ENCODE measurements at regions not wholly inside any gene's neighbourhood (a gene's known extent, or its start where the extent isn't known, plus 50 kb on each side); places are given as distances from the start of the nearest gene placed in this dataset.

DNA sequence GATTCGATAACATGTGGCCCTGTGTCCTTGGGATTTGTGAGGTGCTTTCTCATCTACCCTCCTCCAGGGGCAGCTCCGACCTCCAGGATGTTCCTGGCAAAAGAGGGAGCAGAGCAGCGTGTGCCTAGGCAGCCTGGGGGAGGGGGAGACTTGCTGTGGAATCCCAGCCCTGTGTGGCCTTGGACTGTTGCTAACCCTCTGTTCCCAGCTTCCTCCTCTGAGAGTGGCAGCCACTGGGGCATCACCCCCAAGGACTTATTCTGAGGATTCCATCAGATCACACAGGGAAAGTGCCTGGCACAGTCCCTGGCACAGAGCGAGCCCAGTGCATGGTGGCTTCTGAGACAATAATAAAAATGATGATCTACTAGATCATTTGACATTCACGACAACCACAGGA lies 265.1 kb upstream of the MVB12B start:
- DNase-seq (ENCODE audit: low read depth) = no peak
- TF ChIP-seq, protein P1, sequence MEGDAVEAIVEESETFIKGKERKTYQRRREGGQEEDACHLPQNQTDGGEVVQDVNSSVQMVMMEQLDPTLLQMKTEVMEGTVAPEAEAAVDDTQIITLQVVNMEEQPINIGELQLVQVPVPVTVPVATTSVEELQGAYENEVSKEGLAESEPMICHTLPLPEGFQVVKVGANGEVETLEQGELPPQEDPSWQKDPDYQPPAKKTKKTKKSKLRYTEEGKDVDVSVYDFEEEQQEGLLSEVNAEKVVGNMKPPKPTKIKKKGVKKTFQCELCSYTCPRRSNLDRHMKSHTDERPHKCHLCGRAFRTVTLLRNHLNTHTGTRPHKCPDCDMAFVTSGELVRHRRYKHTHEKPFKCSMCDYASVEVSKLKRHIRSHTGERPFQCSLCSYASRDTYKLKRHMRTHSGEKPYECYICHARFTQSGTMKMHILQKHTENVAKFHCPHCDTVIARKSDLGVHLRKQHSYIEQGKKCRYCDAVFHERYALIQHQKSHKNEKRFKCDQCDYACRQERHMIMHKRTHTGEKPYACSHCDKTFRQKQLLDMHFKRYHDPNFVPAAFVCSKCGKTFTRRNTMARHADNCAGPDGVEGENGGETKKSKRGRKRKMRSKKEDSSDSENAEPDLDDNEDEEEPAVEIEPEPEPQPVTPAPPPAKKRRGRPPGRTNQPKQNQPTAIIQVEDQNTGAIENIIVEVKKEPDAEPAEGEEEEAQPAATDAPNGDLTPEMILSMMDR (IDR thresholded peaks at IDR 0.05; ENCODE audit: low read depth, low read length, missing control alignments) = no peak
- H3K4me3 ChIP-seq (ENCODE audit: low read depth, low read length) = no peak overlapping the region

DNA sequence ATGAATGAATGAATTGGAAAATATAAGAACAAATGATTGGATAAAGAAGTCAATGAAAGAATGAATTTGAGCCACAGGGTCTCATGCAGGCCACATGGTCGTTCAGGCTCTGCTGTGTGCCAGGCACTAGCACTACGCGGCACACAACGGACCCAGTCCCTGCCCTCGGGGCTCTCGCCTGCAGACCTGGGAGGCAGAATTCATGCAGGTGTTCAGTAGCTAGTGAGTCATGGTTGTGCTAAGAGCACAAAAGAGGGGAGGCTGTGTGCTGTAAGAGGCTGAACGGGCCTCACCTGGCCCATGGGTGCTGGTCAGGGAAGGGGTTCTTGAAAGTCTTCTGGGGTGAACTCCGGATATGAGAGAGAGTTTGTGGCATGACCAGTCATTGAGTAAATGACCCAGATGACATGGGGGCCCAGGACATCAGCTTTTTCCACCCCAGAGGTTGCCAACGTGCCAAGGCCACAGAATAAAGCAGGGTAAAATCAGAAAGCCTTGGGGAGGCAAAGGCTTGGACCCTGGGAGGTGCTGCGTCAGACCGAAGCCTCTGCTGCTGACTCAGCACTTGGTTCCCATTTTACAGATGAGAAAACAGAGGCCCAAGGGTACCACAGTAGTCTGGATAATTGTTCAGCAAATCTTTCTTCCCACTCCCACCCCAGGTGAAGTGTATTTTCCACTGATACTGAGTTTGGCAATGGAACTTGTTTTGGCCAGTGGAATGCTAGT lies 264.3 kb upstream of the MVB12B start:
- TF ChIP-seq, protein P1 (IDR thresholded peaks at IDR 0.05; ENCODE audit: low read depth, low read length, missing control alignments) = no peak
- H3K4me3 ChIP-seq (ENCODE audit: low read depth, low read length) = no peak overlapping the region
- no peak for DNase-seq (ENCODE audit: low read depth)

DNA sequence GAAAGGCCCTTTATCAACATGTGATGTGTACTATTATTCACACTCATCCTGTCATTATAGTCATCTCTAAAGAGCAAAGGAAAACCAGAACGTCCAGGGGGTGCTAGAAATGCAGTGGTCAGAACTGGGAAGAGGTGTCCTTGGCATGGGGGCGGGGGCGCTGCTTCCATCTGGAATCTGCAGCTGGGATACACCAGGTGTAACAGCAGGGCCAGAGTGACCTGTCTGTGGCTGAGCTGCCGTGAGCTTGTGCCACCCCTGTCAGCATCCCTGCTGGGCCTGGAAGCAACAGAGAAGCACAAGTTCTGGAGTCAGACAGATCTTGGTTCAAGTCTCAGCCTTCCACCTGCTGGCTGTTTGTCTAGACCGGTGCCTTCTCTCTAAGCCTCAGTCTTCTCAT lies 263.3 kb upstream of the MVB12B start:
- TF ChIP-seq, protein P1 (IDR thresholded peaks at IDR 0.05; ENCODE audit: low read depth, low read length, missing control alignments) = no peak
- no peak for DNase-seq (ENCODE audit: low read depth)
- H3K4me3 ChIP-seq (ENCODE audit: low read depth, low read length) = no peak overlapping the region

DNA sequence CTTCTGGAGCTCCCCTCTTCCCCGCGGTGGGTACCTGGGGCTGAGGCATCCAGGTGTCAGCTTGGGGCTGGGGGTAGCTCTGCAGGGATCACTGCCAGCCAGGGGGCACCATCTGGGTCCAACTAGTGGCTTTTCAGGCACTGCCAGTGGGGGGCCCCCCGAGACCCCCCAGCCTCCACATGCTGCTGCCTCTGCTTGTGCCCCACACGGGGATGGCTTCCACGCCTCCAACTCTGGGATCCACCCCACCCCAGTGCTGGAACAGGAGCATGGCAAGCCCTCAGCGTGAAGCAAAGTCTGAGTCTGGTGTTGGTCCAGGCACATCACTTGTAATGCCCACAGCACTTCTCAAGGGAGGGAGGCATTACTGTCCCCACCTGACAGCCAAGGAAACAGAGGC lies 260.5 kb upstream of the MVB12B start:
- H3K4me3 ChIP-seq (ENCODE audit: low read depth, low read length) = no peak overlapping the region
- TF ChIP-seq, protein P1 (IDR thresholded peaks at IDR 0.05; ENCODE audit: low read depth, low read length, missing control alignments) = no peak
- no peak for DNase-seq (ENCODE audit: low read depth)

DNA sequence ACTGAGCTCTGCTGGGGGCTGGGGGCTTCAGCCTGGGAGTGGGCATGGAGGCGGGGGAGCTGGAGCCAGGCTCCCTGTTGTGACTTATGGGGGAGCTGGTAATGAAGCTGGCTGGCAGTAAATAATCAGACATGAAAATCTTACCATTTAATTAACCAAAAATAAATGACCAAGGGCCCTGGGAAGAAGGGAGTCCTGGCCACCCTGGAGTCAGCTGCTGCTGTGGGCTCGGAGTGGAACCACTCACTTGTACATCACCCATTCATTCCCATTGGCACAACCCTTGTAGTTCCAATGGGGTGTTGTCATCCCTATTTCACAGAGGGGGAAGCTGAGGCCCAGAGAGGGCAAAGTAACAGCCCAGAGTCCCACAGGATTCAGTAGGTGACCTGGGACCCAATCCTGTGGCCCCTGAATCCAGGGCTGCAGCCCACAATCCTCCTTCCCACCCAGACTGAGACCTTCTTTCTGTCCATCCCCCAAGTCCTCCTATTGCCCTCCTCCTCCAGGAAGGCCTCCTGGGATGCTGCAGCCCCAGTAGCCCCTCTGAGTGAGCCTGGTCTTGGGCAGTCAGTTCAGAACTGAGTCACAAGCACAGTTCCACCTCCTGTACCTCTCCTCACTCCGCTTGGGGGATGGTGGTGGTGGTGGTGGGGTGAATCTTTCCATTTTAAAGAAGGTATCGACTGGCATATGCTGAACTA lies 259.4 kb upstream of the MVB12B start:
- TF ChIP-seq, protein P1 (IDR thresholded peaks at IDR 0.05; ENCODE audit: low read depth, low read length, missing control alignments) = no peak
- DNase-seq (ENCODE audit: low read depth) = no peak
- H3K4me3 ChIP-seq (ENCODE audit: low read depth, low read length) = no peak overlapping the region

DNA sequence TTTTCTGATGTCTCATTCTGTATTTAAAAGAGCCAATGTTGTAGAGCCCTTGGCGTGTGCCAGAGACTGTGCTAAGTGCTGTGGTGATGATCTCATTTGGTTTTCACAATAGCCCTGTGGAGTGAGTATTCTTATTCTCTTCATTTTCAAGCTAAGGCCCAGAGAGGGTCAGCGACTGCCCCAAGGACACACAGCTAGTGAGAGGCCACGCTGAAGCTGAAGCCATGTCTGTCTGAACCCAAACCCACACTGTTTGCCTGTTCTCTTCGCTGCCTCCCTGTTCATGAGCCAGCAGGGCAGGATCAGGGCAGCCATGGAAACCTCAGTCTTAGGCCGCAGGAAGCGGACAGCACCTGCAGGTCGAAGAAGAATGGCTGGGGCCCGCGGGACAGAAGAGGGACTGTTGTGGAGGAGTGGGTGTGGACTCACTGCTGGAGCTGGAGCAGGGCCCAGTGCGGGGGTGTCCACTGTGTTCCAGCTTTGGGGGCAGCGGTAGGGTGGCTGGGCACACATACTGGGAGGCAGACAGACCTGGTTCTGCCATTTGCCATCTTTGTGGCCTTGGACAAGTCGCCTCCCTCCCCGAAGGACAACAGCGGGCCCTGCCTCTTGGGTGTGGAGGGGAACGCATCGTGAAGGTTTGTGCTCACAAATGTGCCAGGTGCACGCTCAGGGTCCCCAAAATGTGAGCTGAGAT lies 257.9 kb upstream of the MVB12B start:
- no peak overlapping the region for H3K4me3 ChIP-seq (ENCODE audit: low read depth, low read length)
- TF ChIP-seq, protein P1 (IDR thresholded peaks at IDR 0.05; ENCODE audit: low read depth, low read length, missing control alignments) = no peak
- DNase-seq (ENCODE audit: low read depth) = no peak
